C4-2B (cell line): ENCODE measurements at regions not wholly inside any gene's neighbourhood (a gene's known extent, or its start where the extent isn't known, plus 50 kb on each side); places are given as distances from the start of the nearest gene placed in this dataset.

Experiments
- H3K27ac ChIP-seq: fragments of 450-650 bp; 2 replicates; pipeline ENCODE4 v1.5.1; 2017
- ZFX ChIP-seq: fragments of 450-650 bp; IDR thresholded peaks from 2 replicates; pipeline ENCODE4 v1.6.1; 2017
- TF ChIP-seq, protein P1 (sequence below): fragments of 450-650 bp; conservative IDR thresholded peaks from 2 replicates; pipeline ENCODE4 v1.5.1; 2017; ENCODE audit warnings: mild to moderate bottlenecking

DNA sequence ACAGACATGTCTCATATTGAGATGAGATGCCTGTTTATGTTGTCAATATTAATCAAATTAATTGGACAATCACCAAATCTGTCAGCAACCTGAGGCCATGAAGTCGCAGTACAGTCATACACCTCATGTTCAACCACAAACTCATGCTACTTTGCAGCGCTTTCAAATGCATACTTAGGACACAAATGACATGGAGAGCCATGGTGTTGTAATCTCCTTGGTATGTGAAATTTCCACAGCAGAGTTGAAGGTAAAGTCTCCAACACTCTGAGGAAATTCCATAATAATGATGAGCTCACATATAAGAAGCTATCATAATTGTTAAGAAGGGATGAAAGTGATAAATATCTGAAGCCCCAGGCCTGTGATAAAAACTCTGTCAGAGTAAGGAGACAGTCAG is 873.9 kb downstream of the MCTP2 start:
- H3K27ac ChIP-seq, result no peak overlapping the region
- TF ChIP-seq ZFX, result no peak
- TF ChIP-seq, protein P1, sequence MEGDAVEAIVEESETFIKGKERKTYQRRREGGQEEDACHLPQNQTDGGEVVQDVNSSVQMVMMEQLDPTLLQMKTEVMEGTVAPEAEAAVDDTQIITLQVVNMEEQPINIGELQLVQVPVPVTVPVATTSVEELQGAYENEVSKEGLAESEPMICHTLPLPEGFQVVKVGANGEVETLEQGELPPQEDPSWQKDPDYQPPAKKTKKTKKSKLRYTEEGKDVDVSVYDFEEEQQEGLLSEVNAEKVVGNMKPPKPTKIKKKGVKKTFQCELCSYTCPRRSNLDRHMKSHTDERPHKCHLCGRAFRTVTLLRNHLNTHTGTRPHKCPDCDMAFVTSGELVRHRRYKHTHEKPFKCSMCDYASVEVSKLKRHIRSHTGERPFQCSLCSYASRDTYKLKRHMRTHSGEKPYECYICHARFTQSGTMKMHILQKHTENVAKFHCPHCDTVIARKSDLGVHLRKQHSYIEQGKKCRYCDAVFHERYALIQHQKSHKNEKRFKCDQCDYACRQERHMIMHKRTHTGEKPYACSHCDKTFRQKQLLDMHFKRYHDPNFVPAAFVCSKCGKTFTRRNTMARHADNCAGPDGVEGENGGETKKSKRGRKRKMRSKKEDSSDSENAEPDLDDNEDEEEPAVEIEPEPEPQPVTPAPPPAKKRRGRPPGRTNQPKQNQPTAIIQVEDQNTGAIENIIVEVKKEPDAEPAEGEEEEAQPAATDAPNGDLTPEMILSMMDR, result no peak

DNA sequence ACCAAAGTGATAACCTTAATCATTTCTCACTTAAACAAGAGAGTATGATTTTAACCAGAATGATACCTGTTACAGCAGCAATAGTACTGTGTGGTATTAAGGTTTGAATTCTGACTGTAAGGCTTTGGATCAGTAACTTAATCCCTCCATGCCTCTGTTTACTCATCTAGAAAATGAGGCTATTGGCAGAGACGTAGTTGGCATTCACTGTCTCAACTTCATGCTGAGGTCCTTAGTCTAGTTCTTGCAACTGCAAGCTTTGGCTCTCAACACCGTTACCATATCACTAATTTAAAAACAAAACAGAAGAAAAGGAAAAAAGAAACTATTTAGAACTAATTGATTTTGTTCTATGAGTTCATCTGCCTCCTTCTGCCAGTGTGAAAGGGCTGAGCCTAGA is 875.4 kb downstream of the MCTP2 start:
- TF ChIP-seq, protein P1, result no peak
- no peak for TF ChIP-seq ZFX
- H3K27ac ChIP-seq, result no peak overlapping the region

DNA sequence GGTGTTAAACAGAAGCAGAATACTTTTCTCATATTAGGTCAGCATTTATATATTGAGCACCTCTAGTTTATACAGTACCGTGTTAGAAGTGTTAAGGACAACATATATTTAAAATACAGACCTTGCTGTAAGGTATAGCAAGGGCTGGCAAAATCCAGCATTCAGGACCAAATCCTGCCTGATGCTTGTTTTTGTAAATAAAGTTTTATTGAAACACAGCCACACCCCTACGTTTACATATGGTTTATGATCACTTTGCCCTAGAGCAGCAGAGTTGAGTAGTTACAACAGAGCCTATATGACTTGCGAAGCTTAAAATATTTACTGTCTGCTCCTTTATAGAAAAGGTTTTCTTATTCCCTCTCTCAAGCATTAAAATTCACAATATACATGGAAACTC is 877.3 kb downstream of the MCTP2 start:
- H3K27ac ChIP-seq, result no peak overlapping the region
- TF ChIP-seq ZFX, result no peak
- TF ChIP-seq, protein P1, result no peak

DNA sequence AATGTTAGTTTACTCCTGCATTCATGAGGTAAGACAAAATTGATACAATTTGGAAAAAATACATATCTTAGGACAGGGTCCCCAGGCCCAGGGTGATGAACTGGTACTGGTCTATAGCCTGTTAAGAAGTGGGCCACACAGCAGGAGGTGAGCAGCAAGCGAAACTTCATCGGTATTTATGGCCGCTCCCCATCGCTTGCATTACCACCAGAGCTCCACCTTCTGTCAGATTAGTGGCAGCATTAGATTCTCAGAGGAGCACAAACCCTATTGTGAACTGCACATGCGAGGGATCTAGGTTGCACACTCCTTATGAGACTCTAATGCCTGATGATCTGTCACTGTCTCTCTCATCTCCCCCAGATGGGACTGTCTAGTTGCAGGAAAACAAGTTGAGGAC is 880.6 kb downstream of the MCTP2 start:
- H3K27ac ChIP-seq, result no peak overlapping the region
- TF ChIP-seq, protein P1, result no peak
- no peak for TF ChIP-seq ZFX

DNA sequence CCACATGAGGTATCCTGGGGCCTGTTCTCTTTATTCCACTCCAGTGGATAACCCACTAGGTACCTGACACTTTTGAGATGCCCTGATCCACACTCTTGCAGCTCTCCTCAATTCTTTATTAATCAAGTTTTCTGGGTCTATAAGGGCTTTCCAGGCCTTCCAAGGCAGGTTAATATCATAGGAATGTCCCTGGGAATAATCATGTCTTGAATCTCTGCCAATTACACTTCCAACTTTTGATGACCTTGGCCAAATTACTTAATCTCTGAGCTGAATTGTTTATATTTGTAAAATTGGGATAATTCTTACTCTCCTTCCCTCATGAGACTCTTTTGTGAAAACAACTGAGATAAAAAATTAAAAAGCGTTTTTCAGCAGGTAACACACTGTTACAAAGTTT is 881.7 kb downstream of the MCTP2 start:
- TF ChIP-seq, protein P1, result no peak
- no peak for TF ChIP-seq ZFX
- no peak overlapping the region for H3K27ac ChIP-seq

DNA sequence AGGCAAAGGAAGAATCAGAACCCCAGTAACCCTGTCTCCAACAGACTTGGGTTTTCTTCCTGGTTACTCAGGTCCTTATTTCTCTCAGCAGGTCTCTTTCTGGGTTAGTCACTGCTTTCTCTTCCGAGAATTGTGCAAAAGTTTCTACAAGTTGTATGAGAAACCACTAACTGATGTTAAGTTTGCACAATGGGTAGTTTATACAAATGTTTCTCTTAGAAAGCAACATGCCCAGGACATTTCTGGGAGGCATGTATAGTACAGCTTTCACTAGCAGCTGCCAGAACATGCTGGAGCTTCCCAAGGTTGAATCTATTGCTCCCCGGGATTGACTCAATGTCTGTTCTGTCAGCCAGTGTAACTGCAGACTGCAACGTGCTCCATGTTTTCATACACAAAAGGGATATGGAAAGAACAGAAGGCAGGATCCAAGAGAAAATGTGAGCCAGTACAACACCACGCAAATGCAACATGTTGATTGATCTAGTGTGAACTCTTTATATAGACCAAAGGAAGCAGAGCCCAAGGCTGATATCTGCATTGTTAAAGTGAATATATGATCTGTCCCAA is 887.8 kb downstream of the MCTP2 start:
- no peak overlapping the region for H3K27ac ChIP-seq
- TF ChIP-seq, protein P1, result no peak
- TF ChIP-seq ZFX, result no peak

DNA sequence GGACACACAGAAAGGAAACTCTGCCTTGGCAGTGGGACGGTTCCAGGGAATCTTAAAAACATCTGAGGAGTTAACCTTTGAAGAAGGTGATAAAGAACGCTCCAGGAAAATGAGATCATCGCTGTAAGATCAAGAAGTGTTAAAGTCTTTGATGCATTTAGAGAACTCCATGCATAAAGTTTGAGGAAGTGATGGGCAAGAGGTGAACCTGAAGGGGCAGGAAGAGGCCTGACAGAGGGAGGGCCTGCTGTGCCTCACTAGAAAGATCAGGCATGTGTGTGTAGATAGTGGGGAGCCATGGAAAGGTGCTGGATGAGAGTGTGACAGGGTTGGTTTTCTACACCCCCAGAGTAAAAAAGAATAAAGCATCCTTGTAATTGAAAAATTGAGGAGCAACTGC is 889.2 kb downstream of the MCTP2 start:
- H3K27ac ChIP-seq, result no peak overlapping the region
- TF ChIP-seq, protein P1, result no peak
- no peak for TF ChIP-seq ZFX
